ENCODE measurements at regions not wholly inside any gene's neighbourhood (a gene's known extent, or its start where the extent isn't known, plus 50 kb on each side); places are given as distances from the start of the nearest gene placed in this dataset.

GRCh38 chr3:31240466-31240865 is 292.3 kb upstream of the STT3B start (continued):
- TF ChIP-seq ZFYVE20 (CRISPR knock-in tag; IDR thresholded peaks at IDR 0.05; ENCODE audit: borderline replicate concordance, low read depth): no peak
- TF ChIP-seq, protein P1, sequence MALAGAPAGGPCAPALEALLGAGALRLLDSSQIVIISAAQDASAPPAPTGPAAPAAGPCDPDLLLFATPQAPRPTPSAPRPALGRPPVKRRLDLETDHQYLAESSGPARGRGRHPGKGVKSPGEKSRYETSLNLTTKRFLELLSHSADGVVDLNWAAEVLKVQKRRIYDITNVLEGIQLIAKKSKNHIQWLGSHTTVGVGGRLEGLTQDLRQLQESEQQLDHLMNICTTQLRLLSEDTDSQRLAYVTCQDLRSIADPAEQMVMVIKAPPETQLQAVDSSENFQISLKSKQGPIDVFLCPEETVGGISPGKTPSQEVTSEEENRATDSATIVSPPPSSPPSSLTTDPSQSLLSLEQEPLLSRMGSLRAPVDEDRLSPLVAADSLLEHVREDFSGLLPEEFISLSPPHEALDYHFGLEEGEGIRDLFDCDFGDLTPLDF (CRISPR knock-in tag; IDR thresholded peaks at IDR 0.05): no peak
- no peak for TF ChIP-seq ATAD3A (CRISPR knock-in tag; IDR thresholded peaks at IDR 0.05)
- TF ChIP-seq, protein P2, sequence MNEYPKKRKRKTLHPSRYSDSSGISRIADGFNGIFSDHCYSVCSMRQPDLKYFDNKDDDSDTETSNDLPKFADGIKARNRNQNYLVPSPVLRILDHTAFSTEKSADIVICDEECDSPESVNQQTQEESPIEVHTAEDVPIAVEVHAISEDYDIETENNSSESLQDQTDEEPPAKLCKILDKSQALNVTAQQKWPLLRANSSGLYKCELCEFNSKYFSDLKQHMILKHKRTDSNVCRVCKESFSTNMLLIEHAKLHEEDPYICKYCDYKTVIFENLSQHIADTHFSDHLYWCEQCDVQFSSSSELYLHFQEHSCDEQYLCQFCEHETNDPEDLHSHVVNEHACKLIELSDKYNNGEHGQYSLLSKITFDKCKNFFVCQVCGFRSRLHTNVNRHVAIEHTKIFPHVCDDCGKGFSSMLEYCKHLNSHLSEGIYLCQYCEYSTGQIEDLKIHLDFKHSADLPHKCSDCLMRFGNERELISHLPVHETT (CRISPR knock-in tag; conservative IDR thresholded peaks at IDR 0.05): no peak
- TF ChIP-seq, protein P3, sequence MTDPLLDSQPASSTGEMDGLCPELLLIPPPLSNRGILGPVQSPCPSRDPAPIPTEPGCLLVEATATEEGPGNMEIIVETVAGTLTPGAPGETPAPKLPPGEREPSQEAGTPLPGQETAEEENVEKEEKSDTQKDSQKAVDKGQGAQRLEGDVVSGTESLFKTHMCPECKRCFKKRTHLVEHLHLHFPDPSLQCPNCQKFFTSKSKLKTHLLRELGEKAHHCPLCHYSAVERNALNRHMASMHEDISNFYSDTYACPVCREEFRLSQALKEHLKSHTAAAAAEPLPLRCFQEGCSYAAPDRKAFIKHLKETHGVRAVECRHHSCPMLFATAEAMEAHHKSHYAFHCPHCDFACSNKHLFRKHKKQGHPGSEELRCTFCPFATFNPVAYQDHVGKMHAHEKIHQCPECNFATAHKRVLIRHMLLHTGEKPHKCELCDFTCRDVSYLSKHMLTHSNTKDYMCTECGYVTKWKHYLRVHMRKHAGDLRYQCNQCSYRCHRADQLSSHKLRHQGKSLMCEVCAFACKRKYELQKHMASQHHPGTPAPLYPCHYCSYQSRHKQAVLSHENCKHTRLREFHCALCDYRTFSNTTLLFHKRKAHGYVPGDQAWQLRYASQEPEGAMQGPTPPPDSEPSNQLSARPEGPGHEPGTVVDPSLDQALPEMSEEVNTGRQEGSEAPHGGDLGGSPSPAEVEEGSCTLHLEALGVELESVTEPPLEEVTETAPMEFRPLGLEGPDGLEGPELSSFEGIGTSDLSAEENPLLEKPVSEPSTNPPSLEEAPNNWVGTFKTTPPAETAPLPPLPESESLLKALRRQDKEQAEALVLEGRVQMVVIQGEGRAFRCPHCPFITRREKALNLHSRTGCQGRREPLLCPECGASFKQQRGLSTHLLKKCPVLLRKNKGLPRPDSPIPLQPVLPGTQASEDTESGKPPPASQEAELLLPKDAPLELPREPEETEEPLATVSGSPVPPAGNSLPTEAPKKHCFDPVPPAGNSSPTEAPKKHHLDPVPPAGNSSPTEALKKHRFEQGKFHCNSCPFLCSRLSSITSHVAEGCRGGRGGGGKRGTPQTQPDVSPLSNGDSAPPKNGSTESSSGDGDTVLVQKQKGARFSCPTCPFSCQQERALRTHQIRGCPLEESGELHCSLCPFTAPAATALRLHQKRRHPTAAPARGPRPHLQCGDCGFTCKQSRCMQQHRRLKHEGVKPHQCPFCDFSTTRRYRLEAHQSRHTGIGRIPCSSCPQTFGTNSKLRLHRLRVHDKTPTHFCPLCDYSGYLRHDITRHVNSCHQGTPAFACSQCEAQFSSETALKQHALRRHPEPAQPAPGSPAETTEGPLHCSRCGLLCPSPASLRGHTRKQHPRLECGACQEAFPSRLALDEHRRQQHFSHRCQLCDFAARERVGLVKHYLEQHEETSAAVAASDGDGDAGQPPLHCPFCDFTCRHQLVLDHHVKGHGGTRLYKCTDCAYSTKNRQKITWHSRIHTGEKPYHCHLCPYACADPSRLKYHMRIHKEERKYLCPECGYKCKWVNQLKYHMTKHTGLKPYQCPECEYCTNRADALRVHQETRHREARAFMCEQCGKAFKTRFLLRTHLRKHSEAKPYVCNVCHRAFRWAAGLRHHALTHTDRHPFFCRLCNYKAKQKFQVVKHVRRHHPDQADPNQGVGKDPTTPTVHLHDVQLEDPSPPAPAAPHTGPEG (CRISPR knock-in tag; IDR thresholded peaks at IDR 0.05): no peak
- TF ChIP-seq, protein P4, sequence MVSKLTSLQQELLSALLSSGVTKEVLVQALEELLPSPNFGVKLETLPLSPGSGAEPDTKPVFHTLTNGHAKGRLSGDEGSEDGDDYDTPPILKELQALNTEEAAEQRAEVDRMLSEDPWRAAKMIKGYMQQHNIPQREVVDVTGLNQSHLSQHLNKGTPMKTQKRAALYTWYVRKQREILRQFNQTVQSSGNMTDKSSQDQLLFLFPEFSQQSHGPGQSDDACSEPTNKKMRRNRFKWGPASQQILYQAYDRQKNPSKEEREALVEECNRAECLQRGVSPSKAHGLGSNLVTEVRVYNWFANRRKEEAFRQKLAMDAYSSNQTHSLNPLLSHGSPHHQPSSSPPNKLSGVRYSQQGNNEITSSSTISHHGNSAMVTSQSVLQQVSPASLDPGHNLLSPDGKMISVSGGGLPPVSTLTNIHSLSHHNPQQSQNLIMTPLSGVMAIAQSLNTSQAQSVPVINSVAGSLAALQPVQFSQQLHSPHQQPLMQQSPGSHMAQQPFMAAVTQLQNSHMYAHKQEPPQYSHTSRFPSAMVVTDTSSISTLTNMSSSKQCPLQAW (CRISPR knock-in tag; IDR thresholded peaks at IDR 0.05): no peak
- TF ChIP-seq ZNF775 (CRISPR knock-in tag; IDR thresholded peaks at IDR 0.05; ENCODE audit: borderline replicate concordance): no peak

All from HepG2 (cell line).